GM21717 (cell line): ENCODE measurements at regions not wholly inside any gene's neighbourhood (a gene's known extent, or its start where the extent isn't known, plus 50 kb on each side); places are given as distances from the start of the nearest gene placed in this dataset.
A peak's percentile ranks its signal among the peaks of the same experiment; 100 is the strongest.
"Not testable (repeated sequence)": the region's sequence is repeated elsewhere in the genome, so short reads cannot be mapped to it uniquely, and the experiment has no call there.

Experiments
- ATAC-seq: cut with Tn5 transposase; IDR thresholded peaks from one replicate; pipeline ENCODE4 v1.9.1; 2021; ENCODE audit warnings: mild to moderate bottlenecking, moderate library complexity; ENCODE audit not compliant: unreplicated experiment

- ATAC-seq = no peak
Observed at GRCh38 chr11:104781037-104781436, 117.2 kb downstream of the CASP12 start.

DNA sequence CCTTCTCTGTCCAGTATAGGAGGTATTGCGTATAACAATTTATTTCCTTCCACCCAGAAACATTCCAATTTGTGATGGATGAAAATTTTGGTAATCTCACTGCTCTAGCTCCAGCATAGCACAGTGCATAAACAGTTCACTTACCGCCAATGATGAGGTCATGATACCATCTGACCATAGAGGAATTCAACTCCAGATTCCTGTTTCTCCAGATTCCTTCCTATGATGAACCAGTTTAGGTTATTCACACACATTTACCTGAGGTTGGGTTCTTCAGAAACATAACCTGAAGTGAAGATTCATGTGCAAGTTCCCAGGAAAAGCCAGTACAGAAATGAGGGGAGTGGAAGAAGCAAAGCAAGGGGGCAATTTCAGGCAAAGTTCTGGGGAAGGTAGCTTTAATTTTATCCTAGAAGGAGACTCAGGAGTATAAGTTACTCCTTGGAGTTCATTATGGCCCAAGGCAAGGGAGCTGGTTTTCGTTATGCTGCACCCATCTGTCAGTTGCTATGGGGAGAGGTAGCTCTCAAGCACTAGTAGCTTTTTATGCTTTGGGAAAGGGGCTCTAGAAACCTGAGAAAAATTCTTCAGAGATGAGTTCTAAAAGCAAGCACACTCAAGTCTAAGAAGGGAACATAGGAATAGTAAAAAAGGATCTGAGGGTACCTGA is 121.6 kb downstream of the CASP12 start:
- no peak for ATAC-seq

- no peak for ATAC-seq
Observed at GRCh38 chr11:104774578-104774977, 123.7 kb downstream of the CASP12 start.

GRCh38 chr11:104772806-104773241 is 125.4 kb downstream of the CASP12 start:
- no peak for ATAC-seq

GRCh38 chr11:104771763-104772162 is 126.5 kb downstream of the CASP12 start:
- no peak for ATAC-seq

- not testable (repeated sequence) for ATAC-seq
Observed at GRCh38 chr11:104771046-104771445, 127.2 kb downstream of the CASP12 start.

- ATAC-seq = no peak
Observed at GRCh38 chr11:104765401-104766095, 132.7 kb downstream of the CASP12 start.

- peak; percentile 51 for ATAC-seq
Observed at GRCh38 chr11:104764710-104765045, 133.6 kb downstream of the CASP12 start.

DNA sequence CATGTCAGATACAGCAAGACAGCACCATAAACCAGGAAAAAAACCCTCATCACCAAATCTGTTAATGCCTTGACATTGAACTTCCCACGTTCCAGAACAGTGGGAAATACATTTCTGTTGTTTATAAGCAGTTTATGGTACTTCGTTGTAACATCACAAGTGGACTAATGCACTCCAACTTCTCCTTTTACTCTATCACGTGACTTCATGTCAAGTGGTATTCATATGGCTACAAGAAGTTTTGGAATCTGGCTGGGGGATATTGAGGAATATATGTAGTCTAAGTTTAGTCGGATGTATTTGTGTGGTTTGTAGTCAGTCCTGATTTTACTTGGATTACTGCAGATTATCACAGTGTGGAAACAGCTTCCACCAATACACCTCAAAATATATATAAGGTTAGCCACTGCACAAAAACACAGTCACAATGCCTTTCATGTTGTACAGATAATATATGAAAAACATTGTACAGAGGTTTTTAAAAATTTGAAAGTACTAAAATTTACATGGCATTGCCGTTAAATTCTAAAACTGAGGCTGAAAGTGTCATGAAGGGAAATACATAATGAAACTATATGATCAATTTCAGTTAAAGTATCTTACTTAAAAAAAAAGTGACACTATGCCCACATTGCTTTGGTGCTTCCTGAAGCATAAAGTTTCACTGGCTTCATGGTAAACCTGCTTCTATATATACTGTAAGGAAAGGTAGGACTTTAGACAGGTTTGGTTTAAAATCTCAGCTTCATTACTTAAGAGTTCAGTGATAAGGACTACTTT is 134.1 kb downstream of the CASP12 start:
- ATAC-seq = peak; percentile 65

GRCh38 chr11:104761511-104761910 is 136.7 kb downstream of the CASP12 start:
- no peak for ATAC-seq

DNA sequence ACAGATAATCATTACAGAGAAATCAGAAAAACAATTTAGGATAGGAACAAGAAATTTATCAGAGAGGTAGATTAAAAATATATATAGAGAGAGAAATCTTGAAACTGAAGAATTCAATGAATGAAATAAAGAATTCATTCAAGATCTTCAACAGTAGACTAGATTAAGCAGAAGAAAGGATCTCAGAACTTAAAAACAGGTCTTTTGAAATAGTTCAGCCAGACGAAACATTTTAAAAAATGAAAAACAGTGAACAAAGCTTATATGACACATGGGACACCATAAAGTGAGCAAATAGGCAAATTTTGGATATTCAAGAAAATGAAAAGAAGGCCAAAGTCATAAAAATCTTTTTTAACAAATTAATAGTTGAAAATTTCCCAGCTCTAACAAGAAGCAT is 138.8 kb downstream of the CASP12 start:
- no peak for ATAC-seq

DNA sequence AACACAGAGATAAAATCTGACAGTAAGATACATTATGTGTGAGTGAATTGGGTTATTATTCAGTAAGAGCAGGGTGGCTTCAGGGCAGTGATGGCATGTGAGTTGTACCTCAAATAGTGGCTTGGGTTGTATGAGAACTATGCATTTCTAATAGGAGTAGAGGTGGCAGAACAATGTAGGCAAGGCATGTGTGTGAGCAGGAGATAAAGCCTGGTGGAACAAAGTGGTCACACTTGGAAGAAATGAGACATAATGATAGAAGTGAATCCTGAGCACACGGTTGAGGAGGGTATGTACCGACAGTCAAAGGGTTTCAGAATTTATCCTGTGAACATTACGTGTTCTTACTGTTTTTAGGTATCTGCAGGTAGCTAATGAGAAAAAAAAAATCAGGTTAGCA is 159.3 kb downstream of the CASP12 start:
- ATAC-seq = no peak

GRCh38 chr11:104738208-104738607 is 160.1 kb downstream of the CASP12 start:
- no peak for ATAC-seq

GRCh38 chr11:104736502-104736901 is 161.8 kb downstream of the CASP12 start:
- ATAC-seq = no peak

DNA sequence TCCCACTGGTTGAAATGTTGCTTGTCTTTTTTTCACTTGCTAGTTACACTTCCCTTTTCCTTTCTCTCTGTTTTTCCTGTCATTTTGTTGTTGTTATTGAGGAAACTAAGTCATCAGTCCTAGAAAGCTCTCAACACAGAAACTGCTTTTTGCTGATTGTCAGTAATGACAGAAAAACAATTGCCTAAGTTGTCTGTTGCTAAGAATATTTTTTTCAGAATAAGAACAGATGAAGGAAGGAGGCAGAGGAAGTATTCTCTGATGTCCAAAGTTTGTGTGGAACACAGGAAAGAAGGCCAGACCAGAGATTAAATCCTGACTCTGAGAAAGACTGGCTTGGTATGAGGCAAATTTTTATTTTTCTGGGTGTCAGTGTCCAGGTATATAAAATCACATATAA is 163.3 kb downstream of the CASP12 start:
- no peak for ATAC-seq

DNA sequence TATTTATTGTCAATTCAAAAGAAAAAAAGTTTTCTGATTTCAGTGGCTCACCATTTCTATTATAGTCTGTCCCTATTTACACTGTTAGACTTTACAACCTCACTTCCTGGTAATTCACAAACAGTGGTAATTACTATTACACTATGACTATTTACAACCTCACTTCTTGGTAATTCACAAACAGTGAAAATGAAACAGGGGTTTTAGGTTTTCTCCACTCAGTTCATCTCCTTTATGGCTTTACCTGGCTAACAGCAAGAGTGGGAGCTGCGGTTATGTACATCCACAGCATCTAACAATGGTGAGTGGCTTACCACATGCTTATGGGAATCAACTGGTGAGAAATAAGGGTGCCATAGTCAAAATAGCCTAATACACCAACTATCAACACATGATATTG is 166.4 kb downstream of the CASP12 start:
- no peak for ATAC-seq

DNA sequence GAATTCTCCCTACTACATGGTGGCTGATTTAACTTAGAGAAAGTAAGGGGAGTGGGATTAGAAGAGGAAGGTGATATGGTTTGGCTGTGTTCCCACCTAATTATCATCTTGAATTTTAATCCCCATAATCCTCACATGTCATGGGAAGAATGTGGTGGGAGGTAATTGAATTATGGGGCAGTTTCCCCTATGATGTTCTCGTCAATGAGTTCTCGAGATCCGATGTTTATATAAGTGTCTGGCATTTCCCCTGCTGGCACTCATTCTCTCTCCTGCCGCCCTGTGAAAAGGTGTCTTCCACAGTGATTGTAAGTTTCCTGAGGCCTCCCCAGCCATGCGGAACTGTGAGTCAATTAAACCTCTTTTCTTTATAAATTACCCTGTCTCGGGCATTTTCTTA is 169.3 kb downstream of the CASP12 start:
- no peak for ATAC-seq

GRCh38 chr11:104727768-104728167 is 170.5 kb downstream of the CASP12 start:
- ATAC-seq = no peak

DNA sequence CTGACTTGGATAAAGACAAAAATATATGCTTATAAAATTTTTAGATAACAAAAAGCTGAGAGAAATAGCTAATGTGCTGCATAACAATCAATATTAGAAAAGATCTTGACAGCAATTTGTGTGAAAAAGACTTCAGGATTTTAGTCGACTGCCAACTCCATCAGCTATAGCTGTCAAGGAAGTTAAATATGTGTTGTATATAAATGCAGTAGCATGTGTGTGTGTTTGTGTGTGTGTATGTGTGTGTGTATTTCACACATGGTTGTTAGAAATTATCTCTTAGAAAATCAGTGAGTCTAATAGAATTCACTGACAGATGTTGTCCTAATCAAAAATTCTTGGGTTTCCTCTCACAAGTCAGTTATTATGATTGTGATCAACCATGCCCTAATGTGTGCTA is 171.2 kb downstream of the CASP12 start:
- ATAC-seq = no peak

GRCh38 chr11:104725796-104726408 is 172.4 kb downstream of the CASP12 start:
- ATAC-seq = no peak

DNA sequence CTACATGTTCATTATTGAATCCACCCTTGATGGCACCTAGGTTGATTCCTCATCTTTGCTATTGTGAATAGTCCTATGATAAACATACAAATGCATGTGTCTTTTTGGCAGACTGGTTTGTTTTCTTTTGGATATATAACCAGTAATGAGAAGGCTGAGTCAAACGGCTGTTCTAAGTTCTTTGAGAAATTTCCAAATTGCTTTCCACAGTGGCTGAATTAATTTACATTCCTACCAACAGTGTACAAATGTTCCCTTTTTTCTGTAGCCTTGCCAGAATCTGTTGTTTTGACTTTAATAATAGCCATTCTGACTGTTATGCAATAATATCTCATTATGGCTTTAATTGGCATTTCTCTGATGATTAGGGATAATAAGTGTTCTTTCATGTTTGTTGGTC is 184.9 kb downstream of the CASP12 start:
- ATAC-seq = no peak
